BJ (cell line): ENCODE measurements at regions not wholly inside any gene's neighbourhood (a gene's known extent, or its start where the extent isn't known, plus 50 kb on each side); places are given as distances from the start of the nearest gene placed in this dataset.

Source experiments
- CTCF ChIA-PET: fragments of 350-600 bp; formaldehyde crosslinking; extraction: SDS; loops from one replicate; lab custom pipeline; 2021; ENCODE audit warnings: antibody characterized with exemption, inconsistent platforms; lab: Yijun Ruan, JAX
- POLR2A ChIA-PET: fragments of 300-600 bp; sonication (Branson Sonifier 250); formaldehyde crosslinking; extraction: SDS; loops from one replicate; lab custom pipeline; 2021; ENCODE audit warnings: antibody characterized with exemption; lab: Charles Lee
- DNase-seq: peaks from one replicate; pipeline ENCODE4 v3.0.0-alpha.2; 2011; ENCODE audit warnings: low read depth
- H3K27me3 ChIP-seq: 2 replicates; pipeline ENCODE4 v1.6.0; 2011; ENCODE audit warnings: low read length; ENCODE audit not compliant: control insufficient read depth, insufficient read depth
- H3K36me3 ChIP-seq: 2 replicates; pipeline ENCODE4 v1.5.1; 2011; ENCODE audit warnings: low read length; ENCODE audit not compliant: control insufficient read depth, insufficient read depth
- H3K4me3 ChIP-seq: 2 replicates; pipeline ENCODE4 v1.5.1; 2011; ENCODE audit warnings: low read depth, mild to moderate bottlenecking, control low read depth, low read length
- TF ChIP-seq, protein P1 (sequence below): IDR thresholded peaks from 2 replicates; pipeline ENCODE4 v1.5.1; 2011; ENCODE audit warnings: low read depth, mild to moderate bottlenecking, control low read depth, inconsistent platforms, low read length, moderate library complexity; ENCODE audit not compliant: insufficient read depth

DNA sequence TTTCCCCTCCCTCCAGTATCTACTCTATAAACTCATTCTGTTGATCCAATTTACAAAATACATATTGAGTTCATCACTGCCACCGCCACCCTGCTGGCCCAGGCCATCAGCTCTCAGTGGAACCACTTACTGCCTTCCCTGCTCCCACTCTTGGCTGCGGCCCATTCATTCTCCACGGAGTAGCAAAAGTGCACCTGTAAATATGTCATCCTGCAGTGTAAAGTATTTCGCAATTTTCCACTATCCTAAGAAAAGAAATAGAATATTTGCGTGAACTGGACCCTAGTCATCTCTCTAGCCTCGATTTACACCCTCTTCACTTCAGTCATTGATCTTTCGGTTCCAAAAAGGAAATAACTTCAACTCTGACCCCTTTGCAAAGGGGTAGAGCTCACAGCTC, 258.3 kb upstream of the TFAP2D start:
- CTCF ChIA-PET: no interaction called here
- POLR2A ChIA-PET: no interaction called here

DNA sequence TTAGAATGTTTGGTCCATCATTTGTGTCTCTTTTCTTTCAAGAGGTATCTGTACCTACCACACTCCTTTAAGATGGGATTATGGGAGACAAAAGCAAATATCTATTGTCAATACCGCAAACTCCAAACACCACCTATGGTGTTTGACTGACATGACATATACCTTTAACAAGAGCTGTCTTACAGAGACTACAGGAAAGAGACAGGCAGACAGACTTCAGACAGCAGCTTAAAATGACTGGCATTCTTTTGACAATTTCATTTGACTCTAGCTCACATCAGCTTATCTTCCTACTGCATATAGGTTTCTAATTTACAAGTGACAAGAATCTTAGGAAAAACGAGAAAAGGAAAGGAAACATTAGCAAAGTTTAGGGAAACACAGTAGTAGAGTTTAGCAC, 256.0 kb upstream of the TFAP2D start:
- Histone ChIP-seq H3K27me3 (no peaks in the 10 kb centered on the region), H3K4me3 (no peak overlapping the region), H3K36me3 (no peaks in the 10 kb centered on the region)
- ChIA-PET POLR2A (no interaction called here), CTCF (no interaction called here)
- DNase-seq: no peak
- TF ChIP-seq, protein P1, sequence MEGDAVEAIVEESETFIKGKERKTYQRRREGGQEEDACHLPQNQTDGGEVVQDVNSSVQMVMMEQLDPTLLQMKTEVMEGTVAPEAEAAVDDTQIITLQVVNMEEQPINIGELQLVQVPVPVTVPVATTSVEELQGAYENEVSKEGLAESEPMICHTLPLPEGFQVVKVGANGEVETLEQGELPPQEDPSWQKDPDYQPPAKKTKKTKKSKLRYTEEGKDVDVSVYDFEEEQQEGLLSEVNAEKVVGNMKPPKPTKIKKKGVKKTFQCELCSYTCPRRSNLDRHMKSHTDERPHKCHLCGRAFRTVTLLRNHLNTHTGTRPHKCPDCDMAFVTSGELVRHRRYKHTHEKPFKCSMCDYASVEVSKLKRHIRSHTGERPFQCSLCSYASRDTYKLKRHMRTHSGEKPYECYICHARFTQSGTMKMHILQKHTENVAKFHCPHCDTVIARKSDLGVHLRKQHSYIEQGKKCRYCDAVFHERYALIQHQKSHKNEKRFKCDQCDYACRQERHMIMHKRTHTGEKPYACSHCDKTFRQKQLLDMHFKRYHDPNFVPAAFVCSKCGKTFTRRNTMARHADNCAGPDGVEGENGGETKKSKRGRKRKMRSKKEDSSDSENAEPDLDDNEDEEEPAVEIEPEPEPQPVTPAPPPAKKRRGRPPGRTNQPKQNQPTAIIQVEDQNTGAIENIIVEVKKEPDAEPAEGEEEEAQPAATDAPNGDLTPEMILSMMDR: no peak

More for the DNA sequence above, 258.3 kb upstream of the TFAP2D start:
- no peak for DNase-seq
- Histone ChIP-seq H3K36me3 (no peaks in the 10 kb centered on the region), H3K27me3 (no peaks in the 10 kb centered on the region), H3K4me3 (no peak overlapping the region)
- TF ChIP-seq, protein P1: no peak

DNA sequence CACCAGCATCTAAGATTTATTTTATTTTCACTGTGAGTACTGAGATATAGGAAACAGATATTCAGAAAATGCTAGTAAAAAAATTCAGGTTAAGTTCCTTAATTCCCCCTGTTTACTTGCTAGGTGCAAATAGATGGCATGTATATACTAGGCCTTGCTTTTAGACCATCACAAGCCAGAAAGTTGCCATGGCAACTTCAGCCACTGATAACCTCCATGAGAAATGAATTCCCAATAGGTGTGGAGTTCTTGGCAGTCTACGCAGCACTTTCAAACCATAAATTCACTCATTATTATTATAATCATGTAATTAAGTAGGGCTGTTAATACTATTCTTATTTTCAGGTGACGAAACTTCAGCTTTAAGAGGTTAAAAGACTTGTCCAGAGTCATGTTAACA, 251.6 kb upstream of the TFAP2D start:
- Histone ChIP-seq H3K36me3 (no peaks in the 10 kb centered on the region), H3K27me3 (no peaks in the 10 kb centered on the region), H3K4me3 (no peak overlapping the region)
- POLR2A ChIA-PET: no interaction called here
- CTCF ChIA-PET: no interaction called here
- no peak for DNase-seq
- TF ChIP-seq, protein P1: no peak

DNA sequence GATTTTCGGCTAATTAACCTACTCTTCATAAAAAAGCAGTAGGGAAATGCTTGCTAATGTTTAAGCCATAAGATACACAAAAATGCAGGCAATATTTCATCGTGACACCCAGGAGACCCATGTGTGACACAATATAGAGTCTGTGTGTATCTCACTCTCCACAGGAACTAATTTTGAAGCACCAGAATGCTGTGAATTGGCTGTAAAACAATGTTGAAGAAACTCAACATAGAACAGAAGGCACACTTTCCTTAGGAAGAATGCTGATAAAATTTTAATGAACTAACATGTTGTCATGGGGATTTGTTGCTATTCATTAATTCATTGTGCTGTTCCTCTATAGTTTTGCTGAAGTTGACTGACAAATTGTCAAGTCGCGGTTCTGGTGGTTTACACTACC, 249.4 kb upstream of the TFAP2D start:
- ChIA-PET POLR2A (no interaction called here), CTCF (no interaction called here)
- DNase-seq: no peak
- TF ChIP-seq, protein P1: no peak
- no peak overlapping the region for H3K4me3 ChIP-seq
- no peaks in the 10 kb centered on the region for H3K27me3 ChIP-seq
- no peaks in the 10 kb centered on the region for H3K36me3 ChIP-seq

DNA sequence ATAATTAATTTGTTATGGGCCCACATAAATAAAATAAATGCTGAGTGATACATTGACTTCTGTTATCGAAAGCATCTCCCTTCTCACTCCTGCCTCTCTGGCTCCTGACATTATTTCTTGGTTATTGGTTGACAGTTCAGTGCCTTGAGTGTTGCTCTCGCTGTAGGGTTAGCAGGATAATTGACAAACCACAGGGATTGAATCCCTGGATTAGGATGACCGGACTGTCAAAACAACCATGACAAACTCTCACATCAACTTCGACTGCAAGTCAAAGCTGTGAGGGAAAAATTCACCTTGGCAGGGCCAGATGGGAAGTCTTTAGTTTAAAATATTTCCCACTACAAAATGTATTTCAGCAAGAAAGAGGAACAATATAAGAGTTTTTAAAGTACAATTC, 245.4 kb upstream of the TFAP2D start:
- ChIA-PET CTCF (no interaction called here), POLR2A (no interaction called here)
- Histone ChIP-seq H3K36me3 (no peaks in the 10 kb centered on the region), H3K4me3 (no peak overlapping the region), H3K27me3 (no peaks in the 10 kb centered on the region)
- DNase-seq: no peak
- TF ChIP-seq, protein P1: no peak
